Muscle of arm (tissue), 1 donor: ENCODE measurements at regions not wholly inside any gene's neighbourhood (a gene's known extent, or its start where the extent isn't known, plus 50 kb on each side); places are given as distances from the start of the nearest gene placed in this dataset.
"Not testable (repeated sequence)": the region's sequence is repeated elsewhere in the genome, so short reads cannot be mapped to it uniquely, and the experiment has no call there.

ENCODE experiments used
- DNase-seq: peaks from one replicate; pipeline ENCODE4 v3.0.0-alpha.2; 2013

GRCh38 chr6:90463359-90463758 lies 123.5 kb downstream of the MAP3K7 start:
- no peak for DNase-seq

DNA sequence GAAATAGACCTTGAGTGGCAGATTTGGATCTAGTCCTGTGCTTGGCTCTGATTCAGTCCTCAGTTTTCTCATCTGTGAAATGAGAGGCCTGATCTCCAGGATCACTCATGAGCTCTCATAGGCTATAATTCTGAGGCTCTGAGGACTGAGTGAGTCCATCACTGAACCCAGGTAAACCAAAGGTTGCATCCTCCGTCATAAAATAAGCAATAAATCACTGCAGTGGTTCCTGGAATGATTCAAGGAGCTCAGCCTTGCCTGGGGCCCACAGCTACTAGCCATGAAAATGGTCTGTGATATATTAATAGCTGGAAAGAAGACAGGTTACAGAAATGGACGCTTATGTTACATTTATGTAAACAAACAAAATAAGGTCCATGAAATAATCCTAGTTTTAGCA lies 124.8 kb downstream of the MAP3K7 start:
- DNase-seq = no peak

GRCh38 chr6:90461383-90461782 lies 125.5 kb downstream of the MAP3K7 start:
- no peak for DNase-seq

DNA sequence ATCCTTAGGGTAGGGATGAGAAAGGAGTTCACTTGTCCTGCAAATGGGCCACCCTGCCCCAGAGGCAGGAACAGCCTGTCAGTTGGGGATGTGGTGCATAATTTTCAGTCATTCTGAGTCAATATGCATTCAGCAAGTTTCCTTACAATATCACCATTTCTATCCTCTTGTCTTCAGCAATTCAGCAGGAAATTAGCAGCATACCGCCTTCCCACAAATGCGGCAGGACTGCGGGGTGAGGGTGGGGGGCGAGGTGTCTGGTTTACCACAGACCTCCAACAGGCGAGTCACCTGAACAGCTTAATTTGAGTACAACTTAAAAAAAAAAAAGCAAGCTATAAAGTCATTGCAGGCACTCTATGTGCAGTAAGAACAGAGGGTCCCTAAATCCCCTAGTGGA lies 126.8 kb downstream of the MAP3K7 start:
- DNase-seq = no peak

GRCh38 chr6:90459225-90459758 lies 127.6 kb downstream of the MAP3K7 start:
- no peak for DNase-seq

DNA sequence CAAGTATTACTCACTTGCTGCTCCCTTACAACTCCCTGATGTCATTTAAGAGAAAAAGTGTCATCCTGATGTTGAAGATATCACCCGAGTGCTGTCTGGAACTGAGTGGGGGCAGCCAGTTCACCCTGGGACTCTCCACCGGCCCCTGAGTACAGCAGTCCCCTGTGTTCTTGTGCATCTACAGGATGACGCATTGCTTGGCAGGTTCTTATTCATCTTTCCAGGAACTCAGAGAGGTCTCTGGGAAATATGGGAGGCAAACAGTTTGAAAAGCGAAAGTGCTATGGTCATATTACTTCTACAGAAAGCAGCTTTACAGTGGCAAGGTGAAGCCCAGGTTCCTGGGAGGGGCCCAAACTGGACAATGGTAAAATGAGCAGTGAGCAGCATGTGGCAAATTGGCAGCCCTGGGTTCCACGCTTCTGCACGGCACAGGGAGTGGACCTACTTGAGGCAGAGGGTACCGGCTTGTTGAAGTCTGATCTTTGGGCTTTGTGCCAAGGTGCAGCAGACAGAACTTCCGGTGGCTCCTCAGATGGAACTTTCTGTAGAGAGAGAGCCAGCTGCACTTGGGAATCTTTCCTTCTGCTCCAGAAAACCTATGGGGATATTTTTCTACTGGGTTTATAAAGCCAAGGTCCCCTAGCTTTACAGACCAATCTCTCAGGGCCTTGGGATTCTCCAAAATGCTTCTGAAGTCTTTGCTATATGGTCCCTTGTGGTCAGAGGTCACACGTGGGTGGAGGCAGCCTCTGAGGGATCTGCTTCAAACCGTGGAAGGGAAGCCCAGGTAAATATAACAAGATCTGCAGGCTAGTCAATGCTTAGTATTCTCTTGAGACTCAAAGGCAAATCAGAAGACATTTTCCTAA lies 128.3 kb downstream of the MAP3K7 start:
- no peak for DNase-seq

- DNase-seq = no peak
Measured at GRCh38 chr6:90457867-90458259, 129.0 kb downstream of the MAP3K7 start.

- DNase-seq = not testable (repeated sequence)
Measured at GRCh38 chr6:90456997-90457866, 129.6 kb downstream of the MAP3K7 start.

DNA sequence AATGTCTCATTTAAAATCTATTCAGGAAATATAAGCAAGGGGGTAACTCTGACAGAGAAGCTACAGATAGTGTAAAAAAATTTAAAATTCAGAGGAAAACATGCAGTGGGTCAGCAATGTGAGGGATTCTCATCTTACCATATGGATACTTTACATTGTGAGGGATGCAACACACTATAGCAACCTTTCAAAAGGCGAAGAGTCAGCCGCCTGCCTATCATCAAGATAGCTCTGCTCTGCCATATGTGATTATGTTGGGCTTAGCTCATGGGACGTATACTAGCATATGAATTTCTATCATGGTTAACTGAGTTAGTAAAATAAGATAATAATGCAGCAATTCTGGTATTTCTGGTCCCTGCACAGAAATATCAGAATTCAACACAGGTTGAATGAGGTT lies 130.9 kb downstream of the MAP3K7 start:
- no peak for DNase-seq

DNA sequence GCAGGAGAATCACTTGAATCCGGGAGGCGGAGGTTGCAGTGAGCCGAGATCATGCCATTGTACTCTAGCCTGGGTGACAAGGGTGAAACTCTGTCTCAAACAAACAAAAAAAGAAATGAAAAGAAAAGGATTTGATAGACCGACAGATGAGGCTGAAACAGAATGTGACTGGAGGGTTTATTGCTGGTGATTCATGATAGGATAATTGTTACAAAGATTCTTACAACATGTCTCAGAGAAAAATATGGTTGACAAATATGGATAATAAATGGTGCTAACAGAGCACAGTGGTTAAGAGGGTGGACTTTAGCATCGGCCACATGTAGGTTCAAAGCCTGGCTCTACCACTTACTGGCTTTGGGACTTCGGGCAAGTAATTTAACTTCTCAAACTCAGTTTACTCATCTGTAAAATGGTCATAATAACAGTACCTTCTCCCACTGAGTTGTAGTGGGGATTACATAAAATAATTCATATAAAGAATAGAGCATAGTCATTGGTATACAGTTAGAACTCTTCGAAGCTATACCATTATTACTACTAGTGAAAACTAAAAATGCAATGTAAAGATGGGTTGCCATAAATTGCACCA lies 131.9 kb downstream of the MAP3K7 start:
- DNase-seq = no peak

GRCh38 chr6:90450268-90450953 lies 136.5 kb downstream of the MAP3K7 start:
- no peak for DNase-seq

DNA sequence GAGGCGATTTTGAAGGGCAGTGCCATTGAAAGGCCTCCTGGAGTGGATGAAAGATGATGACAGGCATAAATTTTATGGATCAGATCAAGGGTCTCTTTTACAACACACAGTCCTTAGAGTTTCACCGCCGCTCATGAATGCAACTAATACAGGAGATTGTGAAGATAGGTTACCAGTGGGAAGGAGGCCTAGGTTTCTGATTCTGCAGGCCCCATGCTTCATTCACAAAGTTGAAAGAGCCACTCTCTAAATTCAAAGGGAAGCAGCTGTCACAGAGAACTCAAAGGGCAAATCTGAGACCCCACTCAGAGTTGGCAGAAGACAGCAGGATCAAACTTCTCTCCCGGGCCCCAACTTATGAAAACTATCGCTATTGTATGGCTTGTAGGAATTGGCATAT lies 137.6 kb downstream of the MAP3K7 start:
- DNase-seq = no peak

DNA sequence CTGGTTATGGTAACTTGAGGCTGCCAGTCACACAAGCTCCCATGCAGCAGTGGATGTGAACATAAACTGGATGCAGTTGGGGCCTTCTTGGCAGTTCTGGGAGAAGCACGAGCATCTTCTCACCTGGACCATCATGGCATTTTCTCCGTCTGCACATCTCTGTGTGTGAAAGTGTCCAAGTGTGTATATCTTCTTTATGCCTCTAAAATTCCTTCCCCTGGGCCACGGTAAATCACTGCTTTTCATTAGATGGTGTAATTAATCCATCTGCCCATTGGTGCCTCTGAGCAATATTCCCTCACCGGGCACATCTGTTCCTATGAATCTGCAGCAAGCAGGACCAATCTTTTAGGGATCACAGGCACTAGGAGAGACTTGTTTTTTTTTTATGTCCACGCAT lies 138.0 kb downstream of the MAP3K7 start:
- DNase-seq = no peak

DNA sequence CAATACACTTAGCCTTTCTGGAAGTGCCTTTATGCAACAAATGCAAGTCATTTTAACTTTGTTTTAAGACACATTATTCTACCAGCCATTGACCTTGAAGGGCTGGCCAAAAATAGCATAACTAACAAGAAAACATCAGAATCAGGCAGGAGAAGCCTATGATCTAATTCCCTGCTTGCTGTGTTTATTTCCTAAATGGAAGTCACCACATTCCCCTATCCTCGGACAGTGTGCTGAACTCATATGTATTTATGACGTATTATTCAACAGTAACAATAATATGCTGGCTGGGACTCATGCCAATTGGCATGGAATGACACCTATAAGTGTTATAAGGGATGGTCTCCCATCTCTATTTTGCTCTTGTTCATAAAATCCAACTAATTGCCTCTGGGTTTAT lies 140.7 kb downstream of the MAP3K7 start:
- DNase-seq = no peak

DNA sequence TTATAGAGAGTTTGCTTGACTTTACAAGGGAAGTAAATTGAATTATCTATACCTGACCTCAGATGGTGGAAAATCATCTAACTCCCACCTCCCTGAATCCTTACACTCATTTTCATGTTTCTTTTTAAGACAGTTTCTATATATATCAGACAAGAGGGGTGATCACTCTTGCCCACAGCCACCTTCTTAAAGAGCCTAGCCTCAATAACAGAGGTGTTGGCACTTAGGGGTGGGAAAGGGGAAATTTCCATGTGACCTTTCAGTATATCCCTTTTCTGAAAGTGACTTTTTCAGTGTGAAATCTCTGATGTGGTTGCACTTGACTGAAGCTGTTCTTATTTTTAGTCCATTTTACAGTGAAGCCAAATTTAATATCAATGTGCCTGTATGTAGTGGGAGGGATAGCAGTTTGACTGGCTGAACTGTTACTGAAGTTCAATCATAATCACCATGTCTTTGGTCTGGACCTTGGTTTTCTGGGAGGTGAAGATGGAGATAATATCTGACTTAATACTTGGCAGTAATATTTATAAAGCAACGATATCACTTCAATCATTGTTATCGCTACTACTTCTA lies 141.3 kb downstream of the MAP3K7 start:
- DNase-seq = no peak

GRCh38 chr6:90444160-90444714 lies 142.6 kb downstream of the MAP3K7 start:
- DNase-seq = no peak

GRCh38 chr6:90442366-90442765 lies 144.5 kb downstream of the MAP3K7 start:
- no peak for DNase-seq

- DNase-seq = no peak
Measured at GRCh38 chr6:90440586-90441283, 144.1 kb upstream of the BACH2 start.

DNA sequence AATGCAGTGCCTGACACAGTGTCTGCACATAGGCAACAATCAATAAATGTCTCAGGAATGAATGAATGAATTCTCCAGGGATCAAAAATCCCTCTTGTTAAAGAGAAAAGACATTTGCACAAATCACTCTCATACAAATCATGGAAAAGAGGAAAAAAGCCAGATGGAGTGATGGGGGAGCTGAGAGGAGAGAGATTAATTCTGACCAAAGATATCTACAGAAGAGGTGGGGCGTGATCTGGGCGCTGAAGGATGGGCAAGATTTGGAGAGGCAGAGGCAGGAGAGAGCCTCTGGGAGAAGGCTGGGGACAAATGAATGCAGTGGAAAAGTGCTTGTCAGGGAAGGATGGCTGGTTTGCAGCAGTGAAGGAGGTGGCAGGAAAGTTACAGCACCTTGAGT lies 142.9 kb upstream of the BACH2 start:
- no peak for DNase-seq

GRCh38 chr6:90436403-90436802 lies 139.8 kb upstream of the BACH2 start:
- DNase-seq = no peak
